H1 (cell line): ENCODE measurements at regions not wholly inside any gene's neighbourhood (a gene's known extent, or its start where the extent isn't known, plus 50 kb on each side); places are given as distances from the start of the nearest gene placed in this dataset.

ENCODE experiments used
- CTCF ChIA-PET: fragments of 300-600 bp; sonication (Branson Sonifier 250); formaldehyde crosslinking; loops from one replicate; lab custom pipeline; 2021; ENCODE audit not compliant: partially characterized antibody; lab: Charles Lee
- POLR2A ChIA-PET: fragments of 300-600 bp; sonication (Branson Sonifier 250); formaldehyde crosslinking; loops from one replicate; lab custom pipeline; 2021; ENCODE audit warnings: inconsistent platforms; ENCODE audit not compliant: partially characterized antibody; lab: Charles Lee
- DNase-seq, 2 experiments: peaks; one replicate each; pipeline versions ENCODE4 v3.0.0 to v3.0.0-alpha.2; 2010 to 2022; ENCODE audit warnings: low spot score in 2 of 2, low read depth in 1 of 2, mixed read lengths in 1 of 2
- FAIRE-seq: peaks from 2 replicates; lab custom pipeline; 2011; peaks lifted over from hg19 to GRCh38; lab: Jason Lieb, UNC
- H2AFZ ChIP-seq: 2 replicates; pipeline ENCODE4 v1.8.1; 2012; ENCODE audit warnings: low read length, inconsistent platforms
- H2AK5ac ChIP-seq: 2 replicates; pipeline ENCODE4 v1.6.1; 2013; ENCODE audit warnings: low read depth, low read length
- H2BK120ac ChIP-seq: replicated peaks from 2 replicates; pipeline ENCODE3; 2013; ENCODE audit warnings: low read depth, low read length, inconsistent platforms
- H2BK12ac ChIP-seq: 2 replicates; pipeline ENCODE4 v1.6.1; 2013; ENCODE audit warnings: low read depth, low read length
- H2BK15ac ChIP-seq: 2 replicates; pipeline ENCODE4 v1.6.1; 2013; ENCODE audit warnings: low read length
- H2BK20ac ChIP-seq: 2 replicates; pipeline ENCODE4 v1.6.1; 2013; ENCODE audit warnings: low read length
- H2BK5ac ChIP-seq: 2 replicates; pipeline ENCODE4 v1.6.1; 2013; ENCODE audit warnings: low read depth, low read length
- H3K14ac ChIP-seq: 2 replicates; pipeline ENCODE4 v1.6.1; 2013; ENCODE audit warnings: inconsistent platforms; ENCODE audit not compliant: insufficient read length
- H3K18ac ChIP-seq: 2 replicates; pipeline ENCODE4 v1.6.1; 2013; ENCODE audit warnings: low read length; ENCODE audit errors: extremely low read depth
- H3K23ac ChIP-seq: 2 replicates; pipeline ENCODE4 v1.6.1; 2013; ENCODE audit warnings: inconsistent platforms; ENCODE audit not compliant: insufficient read length
- H3K23me2 ChIP-seq: 2 replicates; pipeline ENCODE4 v1.6.1; 2013; ENCODE audit warnings: low read depth, low read length
- H3K27ac ChIP-seq: 2 replicates; pipeline ENCODE4 v1.6.1; 2011; ENCODE audit warnings: low read depth, low read length, inconsistent platforms
- H3K27me3 ChIP-seq, 4 experiments: replicated peaks in 1 of 4; 1 replicate in 1 of 4; 2 replicates in 3 of 4; pipeline versions ENCODE4 v1.6.1 to v1.8.1; 2011 to 2013; ENCODE audit warnings: low read length in 3 of 4, mild to moderate bottlenecking in 3 of 4, inconsistent platforms in 2 of 4, mixed read lengths in 2 of 4, moderate library complexity in 1 of 4; ENCODE audit not compliant: control insufficient read depth in 3 of 4, insufficient read depth in 3 of 4; ENCODE audit errors: extremely low read depth in 1 of 4
- H3K36me3 ChIP-seq, 4 experiments: 2 replicates each; pipeline versions ENCODE4 v1.6.1 to v1.8.1; 2011 to 2013; ENCODE audit warnings: mild to moderate bottlenecking in 4 of 4, low read length in 3 of 4, moderate library complexity in 2 of 4, control low read depth in 1 of 4, inconsistent platforms in 1 of 4; ENCODE audit not compliant: insufficient read depth in 4 of 4, control insufficient read depth in 2 of 4
- H3K4ac ChIP-seq: replicated peaks from 2 replicates; pipeline ENCODE3; 2013; ENCODE audit warnings: low read length, low read depth, mixed read lengths, inconsistent platforms; ENCODE audit not compliant: insufficient read length
- H3K4me1 ChIP-seq, 4 experiments: replicated peaks in 1 of 4; 1 replicate in 1 of 4; 2 replicates in 3 of 4; pipeline versions ENCODE4 v1.6.1 to v1.8.1; 2011 to 2013; ENCODE audit warnings: low read length in 3 of 4, inconsistent platforms in 2 of 4, mixed read lengths in 1 of 4; ENCODE audit not compliant: insufficient read depth in 4 of 4, control insufficient read depth in 3 of 4
- H3K4me2 ChIP-seq, 2 experiments: 2 replicates each; pipeline versions ENCODE4 v1.6.1 to v1.8.1; 2011 to 2013; ENCODE audit warnings: low read depth in 2 of 2, low read length in 2 of 2, control low read depth in 1 of 2, inconsistent platforms in 1 of 2, mild to moderate bottlenecking in 1 of 2; ENCODE audit not compliant: insufficient read depth in 1 of 2
- H3K4me3 ChIP-seq, 4 experiments: fragments of 200-600, 300-600 bp in 1 of 4; sonication (generic), shearing (Covaris generic), sonication (Bioruptor Twin) in 1 of 4; 2 replicates each; pipeline versions ENCODE4 v1.5.1 to v1.8.1; 2011 to 2016; ENCODE audit warnings: low read length in 4 of 4, low read depth in 3 of 4, control low read depth in 2 of 4, inconsistent platforms in 2 of 4, mild to moderate bottlenecking in 2 of 4, mixed read lengths in 1 of 4, moderate library complexity in 1 of 4; ENCODE audit not compliant: insufficient read depth in 2 of 4; ENCODE audit errors: extremely low read depth in 1 of 4
- H3K56ac ChIP-seq: replicated peaks from 2 replicates; pipeline ENCODE3; 2013; ENCODE audit warnings: low read depth, mild to moderate bottlenecking, mixed read lengths, low read length, inconsistent platforms; ENCODE audit not compliant: insufficient read length
- H3K79me1 ChIP-seq: 2 replicates; pipeline ENCODE4 v1.6.1; 2013; ENCODE audit warnings: low read depth, low read length, control low read depth
- H3K79me2 ChIP-seq, 2 experiments: 2 replicates each; pipeline versions ENCODE4 v1.6.1 to v1.8.1; 2012 to 2013; ENCODE audit warnings: low read length in 2 of 2, mild to moderate bottlenecking in 2 of 2, inconsistent platforms in 1 of 2; ENCODE audit not compliant: insufficient read depth in 2 of 2, control insufficient read depth in 1 of 2
- H3K9ac ChIP-seq, 4 experiments: replicated peaks in 1 of 4; 1 replicate in 1 of 4; 2 replicates in 3 of 4; pipeline versions ENCODE4 v1.6.1 to v1.8.1; 2011 to 2013; ENCODE audit warnings: low read depth in 3 of 4, low read length in 3 of 4, control low read depth in 2 of 4, mild to moderate bottlenecking in 2 of 4, moderate library complexity in 2 of 4, inconsistent platforms in 1 of 4; ENCODE audit errors: extremely low read depth in 1 of 4
- H3K9me3 ChIP-seq, 2 experiments: 2 replicates each; pipeline versions ENCODE4 v1.6.1 to v1.8.1; 2012 to 2013; ENCODE audit warnings: mild to moderate bottlenecking in 2 of 2, moderate library complexity in 2 of 2, control low read depth in 1 of 2, inconsistent platforms in 1 of 2, low read depth in 1 of 2, low read length in 1 of 2, mixed read lengths in 1 of 2; ENCODE audit not compliant: insufficient read depth in 2 of 2
- H4K20me1 ChIP-seq, 2 experiments: replicated peaks in 1 of 2; 2 replicates each; pipeline versions ENCODE3 to v1.8.1; 2011 to 2013; ENCODE audit warnings: inconsistent platforms in 2 of 2, low read length in 2 of 2, mild to moderate bottlenecking in 1 of 2; ENCODE audit not compliant: insufficient read depth in 2 of 2, control insufficient read depth in 1 of 2
- H4K5ac ChIP-seq: 2 replicates; pipeline ENCODE4 v1.6.1; 2013; ENCODE audit warnings: low read length, low read depth, mixed read lengths, inconsistent platforms; ENCODE audit not compliant: insufficient read length
- H4K8ac ChIP-seq: 2 replicates; pipeline ENCODE4 v1.8.0; 2013; ENCODE audit warnings: mild to moderate bottlenecking, moderate library complexity, low read length, inconsistent platforms; ENCODE audit not compliant: insufficient read depth; ENCODE audit errors: extremely low read depth
- H4K91ac ChIP-seq: replicated peaks from 2 replicates; pipeline ENCODE3; 2013; ENCODE audit warnings: low read length, mixed read lengths, inconsistent platforms; ENCODE audit not compliant: insufficient read length
- BRCA1 ChIP-seq: IDR thresholded peaks from 2 replicates; pipeline ENCODE4 v1.6.1; 2012; ENCODE audit warnings: low read depth, low read length, improper control_type of control experiment
- CREB1 ChIP-seq: IDR thresholded peaks from 2 replicates; pipeline ENCODE4 v1.6.1; 2012; ENCODE audit warnings: inconsistent platforms
- EP300 ChIP-seq, 2 experiments: IDR thresholded peaks; 1 replicate in 1 of 2; 2 replicates in 1 of 2; pipeline ENCODE4 v1.6.1; 2011 to 2012; ENCODE audit warnings: low read depth in 2 of 2, low read length in 2 of 2, mild to moderate bottlenecking in 2 of 2, borderline replicate concordance in 1 of 2, inconsistent platforms in 1 of 2, moderate library complexity in 1 of 2
- FOSL1 ChIP-seq: IDR thresholded peaks from 2 replicates; pipeline ENCODE4 v1.6.1; 2011; ENCODE audit warnings: mild to moderate bottlenecking, low read depth, low read length, moderate library complexity; ENCODE audit not compliant: insufficient read depth
- JUND ChIP-seq: IDR thresholded peaks from 2 replicates; pipeline ENCODE4 v1.6.1; 2011; ENCODE audit warnings: mild to moderate bottlenecking, improper control_type of control experiment, low read length
- MAX ChIP-seq: IDR thresholded peaks from 2 replicates; pipeline ENCODE4 v1.6.1; 2012; ENCODE audit warnings: inconsistent platforms
- PHF8 ChIP-seq: fragments of 200-600 bp; sonication (generic); conservative IDR thresholded peaks from 2 replicates; pipeline ENCODE4 v1.7.1; 2012; ENCODE audit warnings: low read depth, mild to moderate bottlenecking, inconsistent platforms, low read length, moderate library complexity
- SIRT6 ChIP-seq: IDR thresholded peaks from one replicate; pipeline ENCODE4 v1.7.1; 2012; ENCODE audit warnings: low read length, inconsistent platforms
- SP2 ChIP-seq: IDR thresholded peaks from 2 replicates; pipeline ENCODE4 v1.6.1; 2012; ENCODE audit warnings: mild to moderate bottlenecking, low read length, inconsistent platforms
- SRF ChIP-seq: IDR thresholded peaks from 2 replicates; pipeline ENCODE4 v1.6.1; 2011; ENCODE audit warnings: mild to moderate bottlenecking, low read depth, low read length, moderate library complexity
- WGBS, 2 experiments: shearing (Covaris generic) in 1 of 2; methylation state at CpG; one replicate each; pipeline versions ENCODE4 v1.1.6 to v1.1.7; 2013 to 2015; ENCODE audit warnings: low lambda C conversion rate in 2 of 2, mixed read lengths in 2 of 2, inconsistent platforms in 1 of 2, low coverage in 1 of 2, missing lambda C conversion rate in 1 of 2; ENCODE audit not compliant: insufficient replicate concordance in 2 of 2, insufficient coverage in 1 of 2, insufficient read length in 1 of 2; ENCODE audit errors: extremely low coverage in 1 of 2, missing lambda C conversion rate in 1 of 2; 5-methylcytosine and 5-hydroxymethylcytosine counted together

GRCh38 chr14:82244791-82245190 lies 711.1 kb upstream of the SEL1L start:
- no peaks in the 10 kb centered on the region for H3K4me1 ChIP-seq
- CTCF ChIA-PET, result interaction anchor here (0.7 kb wide), 1 partner anchor 11 kb away, joined by 3 read pairs; no protein-coding TSS in a partner anchor
- no peak overlapping the region for H2BK5ac ChIP-seq

More at GRCh38 chr14:82244791-82245190, 711.1 kb upstream of the SEL1L start:
- no peak overlapping the region for H3K9ac ChIP-seq
- H3K23ac ChIP-seq, result no peak overlapping the region
- DNase-seq, result no peak
- no peaks in the 10 kb centered on the region for H3K36me3 ChIP-seq
- H2AK5ac ChIP-seq, result no peak overlapping the region
- no peaks in the 10 kb centered on the region for H3K23me2 ChIP-seq
- no peak overlapping the region for H3K27ac ChIP-seq
- 93% methylated on average over 4 of the region's 4 CpGs; no CpG with 5 or more reads in 1 of the 2 experiments for WGBS, 2 experiments
- no peak for FAIRE-seq
- no peak overlapping the region for H3K4me3 ChIP-seq
- no peak overlapping the region for H4K5ac ChIP-seq
- no peak overlapping the region for H2BK20ac ChIP-seq
- H3K18ac ChIP-seq, result no peak overlapping the region
- H4K20me1 ChIP-seq, result no peaks in the 10 kb centered on the region
- H2BK120ac ChIP-seq, result no peak overlapping the region
- H3K4ac ChIP-seq, result no peak overlapping the region
- no peaks in the 10 kb centered on the region for H3K79me1 ChIP-seq
- H4K91ac ChIP-seq, result no peak overlapping the region
- TF ChIP-seq EP300 (IDR thresholded peaks at IDR 0.05; ENCODE audit: borderline replicate concordance in 1 of 2, low read depth in 2 of 2, low read length in 2 of 2) (no peak), BRCA1 (no peak), PHF8 (no peak), SP2 (no peak), SIRT6 (no peak), FOSL1 (no peak), JUND (no peak), CREB1 (no peak), SRF (no peak), MAX (no peak)
- H3K9me3 ChIP-seq, result no peaks in the 10 kb centered on the region
- H2BK15ac ChIP-seq, result no peak overlapping the region
- no peak overlapping the region for H4K8ac ChIP-seq
- no peak overlapping the region for H2BK12ac ChIP-seq
- H3K14ac ChIP-seq, result no peak overlapping the region
- no peak overlapping the region for H2AFZ ChIP-seq
- no peak overlapping the region for H3K4me2 ChIP-seq
- POLR2A ChIA-PET, result no interaction called here
- no peak overlapping the region for H3K56ac ChIP-seq
- H3K27me3 ChIP-seq, result no peaks in the 10 kb centered on the region
- H3K79me2 ChIP-seq, result no peaks in the 10 kb centered on the region
